ENCODE measurements at regions not wholly inside any gene's neighbourhood (a gene's known extent, or its start where the extent isn't known, plus 50 kb on each side); places are given as distances from the start of the nearest gene placed in this dataset.

- TF ChIP-seq, protein P1, sequence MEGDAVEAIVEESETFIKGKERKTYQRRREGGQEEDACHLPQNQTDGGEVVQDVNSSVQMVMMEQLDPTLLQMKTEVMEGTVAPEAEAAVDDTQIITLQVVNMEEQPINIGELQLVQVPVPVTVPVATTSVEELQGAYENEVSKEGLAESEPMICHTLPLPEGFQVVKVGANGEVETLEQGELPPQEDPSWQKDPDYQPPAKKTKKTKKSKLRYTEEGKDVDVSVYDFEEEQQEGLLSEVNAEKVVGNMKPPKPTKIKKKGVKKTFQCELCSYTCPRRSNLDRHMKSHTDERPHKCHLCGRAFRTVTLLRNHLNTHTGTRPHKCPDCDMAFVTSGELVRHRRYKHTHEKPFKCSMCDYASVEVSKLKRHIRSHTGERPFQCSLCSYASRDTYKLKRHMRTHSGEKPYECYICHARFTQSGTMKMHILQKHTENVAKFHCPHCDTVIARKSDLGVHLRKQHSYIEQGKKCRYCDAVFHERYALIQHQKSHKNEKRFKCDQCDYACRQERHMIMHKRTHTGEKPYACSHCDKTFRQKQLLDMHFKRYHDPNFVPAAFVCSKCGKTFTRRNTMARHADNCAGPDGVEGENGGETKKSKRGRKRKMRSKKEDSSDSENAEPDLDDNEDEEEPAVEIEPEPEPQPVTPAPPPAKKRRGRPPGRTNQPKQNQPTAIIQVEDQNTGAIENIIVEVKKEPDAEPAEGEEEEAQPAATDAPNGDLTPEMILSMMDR (IDR thresholded peaks at IDR 0.05; ENCODE audit: borderline replicate concordance, extremely low read depth, low read length, poor library complexity, severe bottlenecking) = no peak
- no peak for TF ChIP-seq EZH2 (IDR thresholded peaks at IDR 0.05; ENCODE audit: borderline replicate concordance, low read depth, low read length, severe bottlenecking)
Measured at GRCh38 chr22:44372611-44373010, 59.9 kb upstream of the SHISAL1 start.
